HepG2 (cell line): ENCODE measurements at regions not wholly inside any gene's neighbourhood (a gene's known extent, or its start where the extent isn't known, plus 50 kb on each side); places are given as distances from the start of the nearest gene placed in this dataset.

Experiments used
- ATAC-seq: fragments of 200-7000 bp; cut with Tn5 transposase; 3 replicates; pipeline ENCODE4 v1.9.1; 2020; ENCODE audit warnings: mild to moderate bottlenecking, moderate library complexity
- BruUV-seq: library from RNA; stranded (reverse); fragments of 400-500 nt; replicated peaks from 2 replicates; lab custom pipeline; 2021; lab: Mats Ljungman, UMichigan
- CTCF ChIA-PET: fragments of 300-600 bp; formaldehyde crosslinking; extraction: SDS; loops from one replicate; lab custom pipeline; 2021; ENCODE audit warnings: low total read pairs, inconsistent platforms, low intra/inter-chr PET ratio; lab: Yijun Ruan, JAX
- POLR2A ChIA-PET: fragments of 350-600 bp; sonication (Branson Sonifier 250); formaldehyde crosslinking; loops from one replicate; lab custom pipeline; 2020; ENCODE audit warnings: antibody characterized with exemption, inconsistent platforms; lab: Yijun Ruan, JAX
- DNase-seq: peaks from one replicate; pipeline ENCODE4 v3.0.0-alpha.2; 2015; ENCODE audit warnings: low spot score
- FAIRE-seq: peaks from 3 replicates; lab custom pipeline; 2011; peaks lifted over from hg19 to GRCh38; lab: Jason Lieb, UNC
- H2AFZ ChIP-seq: one replicate; pipeline ENCODE4 v1.6.1; 2011; ENCODE audit warnings: low read length, inconsistent platforms
- H3K27ac ChIP-seq: fragments of 300-600 bp; 3 replicates; pipeline ENCODE4 v1.8.0; 2011; ENCODE audit warnings: mixed run types, mild to moderate bottlenecking, mixed read lengths, low read length, inconsistent platforms; ENCODE audit not compliant: insufficient read depth; ENCODE audit errors: extremely low read length
- H3K27me3 ChIP-seq, 2 experiments: fragments of 200-600 bp in 1 of 2; 2 replicates in 1 of 2; 3 replicates in 1 of 2; pipeline versions ENCODE4 v1.6.0 to v1.8.0; 2011; ENCODE audit warnings: low read length in 2 of 2, mild to moderate bottlenecking in 2 of 2, moderate library complexity in 2 of 2, inconsistent platforms in 1 of 2; ENCODE audit not compliant: insufficient read depth in 2 of 2, control insufficient read depth in 1 of 2
- H3K36me3 ChIP-seq, 2 experiments: fragments of 200-600 bp in 1 of 2; replicated peaks in 1 of 2; 2 replicates in 1 of 2; 3 replicates in 1 of 2; pipeline versions ENCODE4 v1.5.1 to v1.8.0; 2011; ENCODE audit warnings: low read length in 2 of 2, inconsistent platforms in 1 of 2; ENCODE audit not compliant: insufficient read depth in 2 of 2, control insufficient read depth in 1 of 2
- H3K4me1 ChIP-seq: 2 replicates; pipeline ENCODE4 v1.5.1; 2012; ENCODE audit warnings: low read length, inconsistent platforms; ENCODE audit not compliant: insufficient read depth
- H3K4me2 ChIP-seq: 2 replicates; pipeline ENCODE4 v1.6.0; 2011; ENCODE audit warnings: low read depth, low read length, inconsistent platforms
- H3K4me3 ChIP-seq, 3 experiments: fragments of 200-600 bp in 1 of 3; sonication (generic), shearing (Covaris generic) in 1 of 3; replicated peaks in 1 of 3; 2 replicates each; pipeline ENCODE4 v1.5.1; 2011 to 2016; ENCODE audit warnings: low read length in 3 of 3, inconsistent platforms in 2 of 3, low read depth in 2 of 3, mild to moderate bottlenecking in 2 of 3, control low read depth in 1 of 3, mixed read lengths in 1 of 3; ENCODE audit not compliant: insufficient read depth in 1 of 3
- H3K79me2 ChIP-seq: one replicate; pipeline ENCODE4 v1.6.1; 2011; ENCODE audit warnings: low read length, inconsistent platforms; ENCODE audit not compliant: insufficient read depth
- H3K9ac ChIP-seq: 2 replicates; pipeline ENCODE4 v1.6.0; 2011; ENCODE audit warnings: mild to moderate bottlenecking, low read depth, low read length, inconsistent platforms; ENCODE audit not compliant: insufficient read depth
- H3K9me3 ChIP-seq: 2 replicates; pipeline ENCODE4 v1.5.1; 2012; ENCODE audit warnings: mild to moderate bottlenecking, low read length
- H4K20me1 ChIP-seq: 2 replicates; pipeline ENCODE4 v1.6.0; 2011; ENCODE audit warnings: inconsistent platforms, mild to moderate bottlenecking, low read length, moderate library complexity; ENCODE audit not compliant: insufficient read depth
- REL ChIP-seq: sonication (generic); formaldehyde crosslinking; conservative IDR thresholded peaks from 2 replicates; pipeline ENCODE4 v1.8.0; 2022; ENCODE audit warnings: mild to moderate bottlenecking, missing genetic modification reagents, moderate library complexity
- SP2 ChIP-seq: sonication (generic); formaldehyde crosslinking; IDR thresholded peaks from 2 replicates; pipeline ENCODE4 v1.5.1; 2020; ENCODE audit warnings: mild to moderate bottlenecking, missing genetic modification reagents
- ZBTB25 ChIP-seq: IDR thresholded peaks from 2 replicates; pipeline ENCODE4 v1.6.1; 2018; ENCODE audit warnings: missing genetic modification reagents
- ZBTB8A ChIP-seq: sonication (generic); formaldehyde crosslinking; IDR thresholded peaks from 2 replicates; pipeline ENCODE4 v1.4.0; 2020; ENCODE audit warnings: mild to moderate bottlenecking, low read depth, missing genetic modification reagents, borderline replicate concordance
- ZKSCAN1 ChIP-seq: fragments of 150-350 bp; IDR thresholded peaks from 2 replicates; pipeline ENCODE4 v1.6.1; 2014; ENCODE audit warnings: low read length
- ZNF12 ChIP-seq: sonication (generic); formaldehyde crosslinking; IDR thresholded peaks from 2 replicates; pipeline ENCODE4 v1.5.0; 2020; ENCODE audit warnings: missing genetic modification reagents
- ZNF160 ChIP-seq: sonication (generic); formaldehyde crosslinking; IDR thresholded peaks from 2 replicates; pipeline ENCODE4 v1.8.0; 2022; ENCODE audit warnings: mild to moderate bottlenecking, inconsistent platforms, missing genetic modification reagents
- ZNF232 ChIP-seq: sonication (generic); formaldehyde crosslinking; IDR thresholded peaks from 2 replicates; pipeline ENCODE4 v1.4.0; 2020; ENCODE audit warnings: missing genetic modification reagents, borderline replicate concordance
- ZNF570 ChIP-seq: sonication (generic); formaldehyde crosslinking; IDR thresholded peaks from 2 replicates; pipeline ENCODE4 v1.4.0; 2020; ENCODE audit warnings: mild to moderate bottlenecking, missing genetic modification reagents, borderline replicate concordance
- WGBS: methylation state at CpG from one replicate; pipeline ENCODE4 v1.1.6; 2017; ENCODE audit warnings: low lambda C conversion rate; 5-methylcytosine and 5-hydroxymethylcytosine counted together
- in situ Hi-C: cut with HindIII; loops from 2 replicates; pipeline ENCODE4 v1.10.0; 2017; ENCODE audit warnings: low pct_unique_long_range_greater_than_20kb; ENCODE audit not compliant: extremely low pct_ligation_motif_present
- intact Hi-C: fragments of 100-400 bp; cut with micrococcal nuclease; formaldehyde crosslinking; loops from one replicate; pipeline ENCODE4 v1.10.0; 2022; ENCODE audit not compliant: unreplicated experiment
- TF ChIP-seq, protein P1 (sequence below): sonication (generic); formaldehyde crosslinking; conservative IDR thresholded peaks from 2 replicates; pipeline ENCODE4 v1.4.0; 2020; ENCODE audit warnings: missing genetic modification reagents

DNA sequence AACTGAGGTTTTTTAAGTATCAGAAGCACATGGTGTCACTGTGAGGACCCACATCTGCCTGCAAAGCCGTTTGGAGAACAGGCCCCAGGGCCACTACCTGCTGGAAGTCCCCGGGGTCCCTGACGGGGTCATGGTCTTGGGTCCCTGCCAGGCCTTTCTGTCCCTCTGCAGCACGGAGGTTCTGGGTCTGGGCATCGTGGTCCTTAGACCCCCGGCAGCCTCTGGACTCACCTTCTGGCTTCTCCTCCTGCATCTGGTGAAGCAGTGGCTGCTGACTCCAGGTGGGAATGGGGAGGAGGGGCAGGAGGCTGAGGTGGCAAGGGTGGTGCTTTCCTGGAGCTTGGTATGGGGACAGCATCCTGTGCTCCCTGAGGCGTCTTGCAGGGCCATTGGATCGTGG lies 198.6 kb downstream of the TEX29 start (continued):
- no peak for TF ChIP-seq ZNF160 (CRISPR knock-in tag)

DNA sequence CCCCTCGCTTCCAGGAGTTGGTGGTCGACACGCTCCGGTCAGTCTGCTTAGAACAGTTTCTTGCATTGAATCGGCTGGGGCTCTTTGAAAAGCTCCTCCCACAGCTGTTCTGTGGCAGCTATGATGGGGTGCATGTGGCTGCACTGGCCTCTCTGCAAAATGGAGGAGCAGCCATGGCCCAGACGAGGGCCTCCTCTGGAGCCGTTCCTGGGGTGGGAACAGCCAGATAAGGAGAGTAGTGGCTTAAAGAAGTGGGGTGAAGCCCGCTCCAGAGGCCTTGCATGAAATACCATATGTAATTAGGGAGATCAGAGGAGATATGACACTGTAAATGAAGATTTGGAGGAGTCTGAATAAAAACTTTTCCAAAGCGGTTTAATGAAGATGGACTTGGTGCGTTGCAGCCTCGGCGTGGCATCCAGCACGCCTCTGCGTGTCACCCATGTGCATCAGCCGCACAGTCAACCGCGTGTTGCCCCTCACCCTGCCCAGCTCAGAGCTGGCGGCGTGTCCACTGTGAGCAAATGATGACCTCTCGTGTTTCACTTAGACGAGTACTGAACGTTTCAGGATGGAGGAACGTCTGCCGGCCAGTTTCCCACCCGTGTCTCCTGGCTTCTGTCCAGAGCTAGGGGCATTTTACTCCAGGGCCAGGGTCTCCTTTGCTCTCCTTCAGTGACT lies 199.2 kb downstream of the TEX29 start:
- H3K9me3 ChIP-seq = no peaks in the 10 kb centered on the region
- H3K4me3 ChIP-seq = no peak overlapping the region
- ATAC-seq (no peak), DNase-seq (no peak), FAIRE-seq (no peak)
- H3K27ac ChIP-seq = no peak overlapping the region
- H3K4me1 ChIP-seq = no peaks in the 10 kb centered on the region
- no peak overlapping the region for H2AFZ ChIP-seq
- no peaks in the 10 kb centered on the region for H4K20me1 ChIP-seq
- ChIA-PET POLR2A (no interaction called here), CTCF (no interaction called here)
- BruUV-seq = no TSS peak
- peaks cover 7 to 50% of the 10 kb centered on the region in 2 experiments; a peak in 4 of 5 replicates for H3K27me3 ChIP-seq
- no peak overlapping the region for H3K4me2 ChIP-seq
- TF ChIP-seq ZNF570 (CRISPR knock-in tag) = no peak
- no peak for TF ChIP-seq REL (CRISPR knock-in tag)
- no peaks in the 10 kb centered on the region for H3K79me2 ChIP-seq
- 57% methylated on average over 19 of the region's 25 CpGs for WGBS
- H3K36me3 ChIP-seq = no peaks in the 10 kb centered on the region; a peak in 1 of 5 replicates
- in situ Hi-C loops = no loop called here
- H3K9ac ChIP-seq = no peak overlapping the region
- intact Hi-C loops = no loop called here

- DNase-seq (no peak), ATAC-seq (no peak), FAIRE-seq (no peak)
- H3K27ac ChIP-seq = no peak overlapping the region
- H3K9ac ChIP-seq = no peak overlapping the region
- in situ Hi-C loops = no loop called here
- no peaks in the 10 kb centered on the region for H3K79me2 ChIP-seq
- no peaks in the 10 kb centered on the region for H4K20me1 ChIP-seq
- ChIA-PET CTCF (no interaction called here), POLR2A (no interaction called here)
- H3K4me2 ChIP-seq = no peak overlapping the region
- intact Hi-C loops = no loop called here
- H3K9me3 ChIP-seq = no peaks in the 10 kb centered on the region
- 54% methylated on average over 4 of the region's 10 CpGs for WGBS
- no TSS peak for BruUV-seq
- H3K4me1 ChIP-seq = no peaks in the 10 kb centered on the region
- no peak overlapping the region for H3K4me3 ChIP-seq
- no peak overlapping the region for H2AFZ ChIP-seq
- H3K36me3 ChIP-seq = no peaks in the 10 kb centered on the region; a peak in 1 of 5 replicates
- no peak for TF ChIP-seq SP2 (CRISPR knock-in tag)
- no peak for TF ChIP-seq ZBTB8A (CRISPR knock-in tag)
- TF ChIP-seq, protein P1, sequence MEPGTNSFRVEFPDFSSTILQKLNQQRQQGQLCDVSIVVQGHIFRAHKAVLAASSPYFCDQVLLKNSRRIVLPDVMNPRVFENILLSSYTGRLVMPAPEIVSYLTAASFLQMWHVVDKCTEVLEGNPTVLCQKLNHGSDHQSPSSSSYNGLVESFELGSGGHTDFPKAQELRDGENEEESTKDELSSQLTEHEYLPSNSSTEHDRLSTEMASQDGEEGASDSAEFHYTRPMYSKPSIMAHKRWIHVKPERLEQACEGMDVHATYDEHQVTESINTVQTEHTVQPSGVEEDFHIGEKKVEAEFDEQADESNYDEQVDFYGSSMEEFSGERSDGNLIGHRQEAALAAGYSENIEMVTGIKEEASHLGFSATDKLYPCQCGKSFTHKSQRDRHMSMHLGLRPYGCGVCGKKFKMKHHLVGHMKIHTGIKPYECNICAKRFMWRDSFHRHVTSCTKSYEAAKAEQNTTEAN (CRISPR knock-in tag) = no peak
- no peak for TF ChIP-seq ZNF12 (CRISPR knock-in tag)
- no peak for TF ChIP-seq ZBTB25
- TF ChIP-seq ZNF232 = no peak
- TF ChIP-seq ZKSCAN1 = no peak
- H3K27me3 ChIP-seq = peaks cover 6 to 44% of the 10 kb centered on the region in 2 experiments; a peak in 4 of 5 replicates
These were observed 200.6 kb downstream of the TEX29 start for GRCh38 chr13:111521030-111521429.
